H7 (cell line): ENCODE measurements at regions not wholly inside any gene's neighbourhood (a gene's known extent, or its start where the extent isn't known, plus 50 kb on each side); places are given as distances from the start of the nearest gene placed in this dataset.

Source experiments
- DNase-seq: peaks from one replicate; pipeline ENCODE4 v3.0.0; 2012
- H3K27me3 ChIP-seq: 2 replicates; pipeline ENCODE4 v1.6.0; 2011; ENCODE audit warnings: mild to moderate bottlenecking, low read length; ENCODE audit not compliant: control insufficient read depth, insufficient read depth
- H3K36me3 ChIP-seq: replicated peaks from 2 replicates; pipeline ENCODE4 v1.5.1; 2011; ENCODE audit warnings: low read length; ENCODE audit not compliant: control insufficient read depth, insufficient read depth
- H3K4me3 ChIP-seq: 2 replicates; pipeline ENCODE4 v1.5.1; 2011; ENCODE audit warnings: low read depth, mild to moderate bottlenecking, control low read depth, low read length, moderate library complexity; ENCODE audit not compliant: insufficient read depth

- no peak for DNase-seq
- H3K36me3 ChIP-seq: no peaks in the 10 kb centered on the region
- H3K4me3 ChIP-seq: no peak overlapping the region
- H3K27me3 ChIP-seq: no peaks in the 10 kb centered on the region
Observed at GRCh38 chr2:234579231-234579962, 82.5 kb upstream of the ARL4C start.

DNA sequence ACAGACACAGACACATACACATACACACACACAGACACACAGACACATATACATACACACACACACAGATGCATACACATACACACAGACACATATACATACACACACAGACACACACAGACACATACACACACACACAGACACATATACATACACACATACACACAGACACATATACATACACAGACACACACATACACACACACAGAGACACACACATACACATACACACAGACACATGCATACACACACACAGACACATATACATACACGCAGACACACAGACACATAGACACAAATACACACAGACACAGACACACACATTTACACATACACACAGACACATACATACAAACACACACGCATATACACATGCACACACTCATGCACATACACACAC lies 81.5 kb upstream of the ARL4C start:
- Histone ChIP-seq H3K36me3 (no peaks in the 10 kb centered on the region), H3K4me3 (no peak overlapping the region), H3K27me3 (no peaks in the 10 kb centered on the region)
- DNase-seq: no peak

- Histone ChIP-seq H3K27me3 (no peaks in the 10 kb centered on the region), H3K4me3 (no peak overlapping the region), H3K36me3 (no peaks in the 10 kb centered on the region)
- DNase-seq: no peak
Observed at GRCh38 chr2:234577191-234577590, 80.3 kb upstream of the ARL4C start.

GRCh38 chr2:234571620-234572407 lies 74.9 kb upstream of the ARL4C start:
- Histone ChIP-seq H3K27me3 (no peaks in the 10 kb centered on the region), H3K4me3 (no peak overlapping the region), H3K36me3 (no peaks in the 10 kb centered on the region)
- DNase-seq: no peak

DNA sequence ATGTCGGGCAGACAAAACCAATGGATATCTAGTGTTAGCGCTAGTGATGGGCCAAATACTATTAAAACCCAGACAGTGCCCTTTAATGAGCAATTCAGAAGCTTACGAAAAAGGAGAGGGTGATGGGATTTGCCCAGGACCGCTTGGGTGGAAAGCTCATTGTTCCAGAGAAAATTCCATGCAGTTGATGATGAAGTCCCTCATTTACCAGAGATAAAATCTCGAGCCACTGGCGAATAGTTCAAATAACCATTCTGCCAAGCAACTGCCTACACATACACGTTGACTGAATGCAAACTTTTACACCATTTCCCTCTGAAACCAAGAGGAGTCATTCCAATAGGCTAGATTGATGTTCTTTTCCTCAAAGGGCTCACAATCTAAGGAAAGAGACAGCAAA lies 73.6 kb upstream of the ARL4C start:
- Histone ChIP-seq H3K4me3 (no peak overlapping the region), H3K27me3 (no peaks in the 10 kb centered on the region), H3K36me3 (no peaks in the 10 kb centered on the region)
- no peak for DNase-seq

DNA sequence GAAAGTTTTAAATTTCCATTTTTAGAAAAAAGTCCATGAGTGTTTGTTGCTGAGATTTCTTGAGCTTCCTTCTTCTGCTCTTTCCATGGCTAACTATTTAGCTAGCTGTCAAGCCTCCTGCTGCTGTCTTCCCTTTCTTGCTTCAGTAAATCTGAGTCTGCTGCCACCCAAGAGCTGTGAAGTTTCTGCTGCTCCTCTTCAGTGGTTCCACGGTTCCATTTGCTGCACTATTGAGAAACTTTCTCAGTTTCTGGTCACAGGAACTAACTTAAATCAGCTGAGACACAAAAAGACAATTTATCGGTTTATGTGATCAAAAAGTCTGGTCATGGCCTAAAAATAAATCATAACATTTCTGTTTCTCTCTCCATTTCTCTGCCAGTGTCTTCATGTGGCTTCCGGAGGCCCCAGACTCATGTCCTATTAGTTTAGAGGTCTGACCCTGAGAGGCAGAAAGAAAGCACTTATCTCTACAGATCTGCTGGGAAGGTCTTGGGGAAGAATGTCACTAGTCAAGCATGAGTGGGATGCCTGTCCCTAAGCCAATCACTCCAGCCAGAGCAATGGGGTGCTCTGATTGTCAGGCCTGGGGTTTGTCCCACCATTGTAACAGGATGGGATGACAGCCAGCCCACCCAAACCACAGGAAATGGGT lies 73.0 kb upstream of the ARL4C start:
- H3K4me3 ChIP-seq: no peak overlapping the region
- no peak for DNase-seq
- no peaks in the 10 kb centered on the region for H3K27me3 ChIP-seq
- no peaks in the 10 kb centered on the region for H3K36me3 ChIP-seq

DNA sequence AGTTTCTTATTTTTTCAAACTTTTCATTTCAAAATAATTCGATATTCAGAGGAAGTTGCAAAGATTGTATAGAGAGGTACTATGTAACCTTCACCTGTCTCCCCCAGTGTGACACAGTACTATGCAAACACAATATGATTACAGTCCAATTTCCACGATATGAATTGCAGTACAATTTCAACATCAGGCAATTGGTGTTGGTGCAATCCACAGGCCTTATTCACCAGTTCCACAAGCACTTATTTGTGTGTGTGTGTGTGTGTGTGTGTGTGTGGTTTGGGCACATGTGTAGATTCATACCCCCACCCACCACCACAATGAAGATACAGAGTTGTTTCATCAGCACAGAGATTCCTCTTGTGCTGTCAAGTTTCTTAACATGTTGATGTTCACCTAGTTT lies 69.7 kb upstream of the ARL4C start:
- no peaks in the 10 kb centered on the region for H3K36me3 ChIP-seq
- no peaks in the 10 kb centered on the region for H3K27me3 ChIP-seq
- no peak for DNase-seq
- no peak overlapping the region for H3K4me3 ChIP-seq

- Histone ChIP-seq H3K4me3 (no peak overlapping the region), H3K27me3 (no peaks in the 10 kb centered on the region), H3K36me3 (no peaks in the 10 kb centered on the region)
- DNase-seq: no peak
Observed at GRCh38 chr2:234565842-234566619, 69.2 kb upstream of the ARL4C start.

DNA sequence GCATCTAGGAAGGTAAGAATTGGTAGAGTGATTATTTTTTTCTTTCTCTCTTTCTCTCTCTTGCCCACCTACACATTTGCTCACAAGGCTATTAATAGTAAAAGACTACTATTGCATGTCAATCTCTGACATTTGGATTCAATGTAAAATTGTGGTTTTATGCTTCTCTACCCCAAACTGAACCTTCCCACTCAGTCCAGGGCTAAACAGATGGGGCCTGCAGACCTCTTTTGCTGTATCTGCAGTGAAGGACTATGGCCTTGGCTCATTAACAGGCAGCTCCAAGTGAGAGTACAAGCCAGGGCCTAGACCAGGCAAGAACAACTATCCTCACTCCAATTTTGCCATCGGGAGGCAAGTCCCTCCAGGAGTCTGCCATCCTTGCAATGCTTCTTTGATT lies 68.3 kb upstream of the ARL4C start:
- no peak overlapping the region for H3K4me3 ChIP-seq
- H3K27me3 ChIP-seq: no peaks in the 10 kb centered on the region
- H3K36me3 ChIP-seq: no peaks in the 10 kb centered on the region
- DNase-seq: no peak

DNA sequence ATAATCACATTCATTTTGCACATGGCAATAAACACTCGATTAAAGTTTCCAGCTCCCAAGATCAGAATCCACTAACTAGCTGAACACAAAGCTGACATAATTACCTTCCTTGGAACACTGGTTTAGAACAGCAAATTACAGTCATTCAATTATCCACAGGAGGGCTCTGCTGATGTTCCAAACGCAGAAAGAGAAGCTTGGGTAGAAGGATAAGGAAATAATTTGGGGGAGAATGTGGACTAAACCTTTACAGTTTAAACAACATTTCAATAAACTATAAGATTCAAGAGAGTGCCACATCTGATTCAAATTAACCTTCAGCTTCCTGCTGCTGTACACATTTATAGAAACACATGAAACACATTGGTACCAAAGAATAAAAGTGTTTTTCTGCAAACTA lies 67.8 kb upstream of the ARL4C start:
- H3K36me3 ChIP-seq: no peaks in the 10 kb centered on the region

DNA sequence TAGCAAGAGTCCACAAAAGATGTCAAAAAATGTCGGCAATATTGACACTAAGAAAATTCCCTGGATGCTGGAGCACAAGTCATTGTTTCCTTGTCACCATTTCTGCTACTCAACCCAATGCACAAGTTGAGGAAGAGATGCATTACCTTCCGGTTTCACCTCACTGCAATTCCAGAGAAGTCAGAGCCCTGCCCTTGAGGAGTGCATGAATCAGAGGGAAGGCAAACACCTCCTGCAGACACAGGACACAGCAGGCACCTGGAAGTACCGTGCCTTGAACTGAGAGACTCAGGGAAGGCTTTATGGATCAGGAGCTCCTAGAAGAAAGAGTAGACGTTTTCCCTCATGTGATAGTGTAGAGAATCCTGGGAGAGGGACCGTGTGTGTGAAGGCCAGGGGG lies 62.7 kb upstream of the ARL4C start:
- Histone ChIP-seq H3K36me3 (no peaks in the 10 kb centered on the region), H3K4me3 (no peak overlapping the region), H3K27me3 (no peaks in the 10 kb centered on the region)
- no peak for DNase-seq

More for the DNA sequence above, 67.8 kb upstream of the ARL4C start:
- H3K4me3 ChIP-seq: no peak overlapping the region
- no peak for DNase-seq
- H3K27me3 ChIP-seq: no peaks in the 10 kb centered on the region

- Histone ChIP-seq H3K27me3 (no peaks in the 10 kb centered on the region), H3K4me3 (no peak overlapping the region), H3K36me3 (no peaks in the 10 kb centered on the region)
- no peak for DNase-seq
Observed at GRCh38 chr2:234558642-234559041, 61.8 kb upstream of the ARL4C start.

DNA sequence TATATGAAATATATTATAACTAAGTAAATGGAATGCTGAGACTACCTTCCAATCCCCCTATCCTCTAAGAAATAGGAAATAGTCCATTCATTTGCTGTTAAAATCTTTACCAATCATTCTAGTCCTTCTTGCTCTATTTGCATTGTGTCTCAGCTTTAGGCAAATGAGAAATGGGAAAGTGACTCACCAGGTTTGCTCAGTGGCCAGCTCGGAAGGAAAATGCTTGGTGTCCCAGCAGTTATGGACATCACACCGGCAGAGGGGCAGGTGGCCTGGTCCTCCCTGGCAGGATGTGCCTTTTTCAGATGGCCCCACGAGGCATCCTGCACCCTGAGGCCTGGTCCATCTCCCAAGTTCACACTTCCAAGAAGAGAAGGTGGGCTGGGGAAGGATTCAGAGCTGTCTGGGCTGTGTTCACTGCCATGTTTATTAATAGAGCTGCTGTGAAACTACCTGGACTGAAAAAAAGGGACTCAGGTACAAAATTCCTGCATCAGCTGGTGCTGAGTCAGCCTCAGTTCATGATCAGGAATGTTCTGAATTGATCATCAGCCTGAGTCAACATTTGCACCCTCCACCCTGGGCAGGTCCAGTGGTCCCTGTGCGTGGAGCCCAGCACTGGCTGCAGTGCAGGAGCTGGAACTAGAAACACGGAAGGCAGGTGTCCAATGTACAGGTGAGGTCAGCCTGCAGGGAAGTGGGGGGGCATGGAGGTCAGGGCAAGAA lies 60.1 kb upstream of the ARL4C start:
- H3K4me3 ChIP-seq: no peak overlapping the region
- DNase-seq: no peak
- no peaks in the 10 kb centered on the region for H3K36me3 ChIP-seq
- no peaks in the 10 kb centered on the region for H3K27me3 ChIP-seq
